HG03442 (cell line): ENCODE measurements at regions not wholly inside any gene's neighbourhood (a gene's known extent, or its start where the extent isn't known, plus 50 kb on each side); places are given as distances from the start of the nearest gene placed in this dataset.
"Not testable (repeated sequence)": the region's sequence is repeated elsewhere in the genome, so short reads cannot be mapped to it uniquely, and the experiment has no call there.

Experiments used
- ATAC-seq: cut with Tn5 transposase; IDR thresholded peaks from one replicate; pipeline ENCODE4 v1.9.1; 2021; ENCODE audit warnings: mild to moderate bottlenecking, moderate library complexity; ENCODE audit not compliant: unreplicated experiment

DNA sequence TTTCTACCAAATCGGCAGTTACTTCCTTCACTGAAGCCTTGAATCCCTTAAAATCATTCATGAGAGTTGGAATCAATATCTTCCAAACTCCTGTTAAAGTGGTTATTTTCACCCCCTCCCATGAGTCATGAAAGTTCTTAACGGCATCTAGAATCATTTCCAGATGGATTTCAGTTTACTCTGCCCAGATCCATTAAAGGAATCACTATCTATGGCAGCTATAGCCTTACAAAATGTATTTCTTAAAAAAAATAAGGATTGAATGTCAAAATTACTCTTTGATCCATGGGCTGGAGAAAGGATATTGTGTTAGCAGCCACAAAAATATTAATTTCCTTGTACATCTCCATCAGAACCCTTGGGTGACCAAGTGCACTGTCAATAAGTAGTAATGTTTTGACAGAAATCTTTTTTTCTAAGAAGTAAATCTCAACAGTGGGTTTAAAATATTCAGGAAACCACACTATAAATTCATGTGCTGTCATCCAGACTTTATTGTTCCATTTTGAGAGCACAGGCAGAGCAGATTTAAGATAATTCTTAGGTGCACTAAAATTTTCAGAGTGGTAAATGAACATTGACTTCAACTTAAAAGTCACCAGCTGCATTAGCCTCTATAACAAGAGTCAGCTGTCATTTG lies 767.7 kb downstream of the DTWD2 start:
- ATAC-seq, result no peak

DNA sequence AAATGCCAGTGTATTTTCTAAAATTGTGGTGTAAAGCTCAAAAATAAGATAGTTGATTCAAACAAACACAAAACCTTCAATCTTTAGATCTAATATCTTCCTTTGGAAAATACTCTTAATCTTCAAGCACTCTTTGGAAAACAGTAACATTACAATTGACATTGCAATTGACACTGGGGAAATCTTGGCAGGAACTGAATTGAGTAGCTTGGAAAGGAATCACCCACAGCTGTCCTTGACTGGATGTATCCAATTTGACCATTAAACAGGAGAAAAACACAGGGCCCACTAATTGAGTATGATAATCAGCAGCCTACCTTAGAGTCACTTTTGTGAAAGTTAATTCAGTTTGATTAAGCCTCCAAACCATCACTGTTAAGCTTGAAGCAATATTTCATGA lies 776.7 kb downstream of the DTWD2 start:
- ATAC-seq, result no peak

DNA sequence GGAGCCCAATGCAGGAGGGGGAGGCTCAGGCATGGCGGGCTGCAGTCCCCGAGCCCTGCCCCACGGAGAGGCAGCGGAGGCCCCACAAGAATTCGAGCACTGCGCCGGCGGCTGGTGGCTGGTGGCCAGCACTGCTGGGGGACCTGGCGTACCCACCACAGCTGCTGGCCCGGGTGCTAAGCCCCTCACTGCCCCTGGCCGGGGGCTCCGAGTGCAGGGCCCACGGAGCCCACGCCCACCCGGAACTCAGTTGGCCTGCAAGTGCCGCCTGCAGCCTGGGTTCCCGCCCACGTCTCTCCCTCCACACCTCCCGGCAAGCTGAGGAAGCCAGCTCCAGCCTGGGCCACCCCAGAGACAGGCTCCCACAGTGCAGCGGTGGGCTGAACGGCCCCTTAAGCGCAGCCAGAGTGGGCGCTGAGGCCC lies 780.3 kb downstream of the DTWD2 start:
- no peak for ATAC-seq

DNA sequence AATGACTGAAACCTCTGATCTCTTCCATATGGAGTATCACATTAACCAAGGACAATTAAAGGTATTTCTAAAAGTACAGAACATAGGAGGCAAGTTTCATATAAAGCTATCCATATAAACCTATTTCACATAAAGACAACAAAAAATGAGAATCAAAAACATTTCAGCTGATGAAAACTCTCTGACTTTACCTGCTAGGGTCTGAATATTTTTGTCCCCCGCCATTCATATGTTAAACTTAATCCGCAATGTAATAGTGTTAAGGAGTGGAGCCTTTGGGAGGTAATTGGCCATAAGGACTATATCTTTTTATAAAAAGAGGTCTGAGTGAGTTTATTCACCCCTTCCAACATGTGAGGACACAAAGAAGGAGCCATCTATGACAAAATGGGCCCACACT lies 788.5 kb downstream of the DTWD2 start:
- ATAC-seq, result no peak

DNA sequence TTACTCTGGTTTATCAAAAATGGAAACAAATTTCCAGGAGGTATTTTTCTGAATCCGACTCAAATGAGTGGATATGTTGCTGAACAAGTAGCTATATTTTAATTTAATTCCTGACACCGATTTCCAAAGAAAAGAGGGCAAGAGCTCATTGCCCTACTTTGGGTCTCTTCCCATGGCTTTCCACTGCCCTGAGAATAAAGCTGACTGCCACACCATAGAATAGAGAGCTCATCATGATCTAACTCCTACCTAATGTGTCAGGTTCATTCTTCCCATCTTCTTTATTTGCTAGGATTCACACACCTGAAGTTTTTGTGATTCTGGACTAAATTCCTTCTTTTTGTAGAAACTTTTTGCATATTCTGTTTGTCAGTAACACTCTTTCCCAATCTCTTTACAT lies 792.1 kb downstream of the DTWD2 start:
- ATAC-seq, result no peak

DNA sequence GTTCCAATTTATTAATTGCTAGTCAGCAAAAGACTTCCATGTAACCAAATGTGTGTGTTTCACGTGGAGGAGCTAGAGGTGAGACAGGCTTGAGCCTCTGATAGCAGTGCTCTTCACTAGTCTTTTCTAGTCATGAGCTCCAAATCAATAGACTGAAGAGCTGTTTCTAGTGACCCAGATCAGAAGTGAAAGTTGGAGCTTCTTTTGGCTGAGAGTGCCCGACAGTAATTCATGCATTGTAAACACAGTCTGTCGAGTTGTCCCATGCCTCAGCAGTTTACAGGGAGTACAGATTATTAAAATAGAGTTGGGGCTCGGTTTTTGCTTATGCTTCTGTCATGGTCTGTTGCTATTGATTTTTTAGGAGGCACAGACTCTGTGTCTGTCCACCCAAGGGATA lies 793.1 kb downstream of the DTWD2 start:
- ATAC-seq, result no peak

DNA sequence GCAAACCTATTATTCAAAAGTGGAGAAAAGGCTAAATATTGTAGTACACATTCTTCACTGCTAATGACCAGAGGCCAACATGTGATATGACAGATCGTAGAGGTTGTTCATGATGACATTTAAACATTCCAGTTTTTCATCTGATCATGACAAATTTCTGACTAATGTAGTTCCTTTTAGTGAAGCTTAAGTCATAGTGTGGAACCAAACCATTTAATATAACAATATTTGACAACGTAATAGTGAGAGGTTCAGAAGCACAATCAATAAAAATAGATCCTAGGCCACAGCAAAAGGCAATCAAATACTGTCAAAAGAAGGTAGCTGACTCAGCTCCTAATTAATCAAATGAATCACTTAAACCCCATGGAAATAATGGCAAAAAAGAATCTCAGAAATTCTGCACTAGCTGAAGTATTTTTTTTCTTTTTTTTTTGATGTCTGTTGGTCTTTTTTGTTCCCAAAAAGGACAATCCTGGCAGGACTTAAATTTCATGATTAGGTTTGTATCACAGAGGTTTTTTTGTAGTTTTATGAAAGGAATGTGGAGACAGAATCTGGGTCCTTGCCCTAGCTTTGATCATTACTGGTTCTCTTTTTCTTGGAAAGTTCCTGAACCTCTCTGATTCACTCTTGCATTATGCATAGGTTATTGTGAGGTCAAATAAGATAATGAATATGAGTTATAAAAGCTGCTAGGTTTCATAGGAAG lies 795.0 kb downstream of the DTWD2 start:
- no peak for ATAC-seq

DNA sequence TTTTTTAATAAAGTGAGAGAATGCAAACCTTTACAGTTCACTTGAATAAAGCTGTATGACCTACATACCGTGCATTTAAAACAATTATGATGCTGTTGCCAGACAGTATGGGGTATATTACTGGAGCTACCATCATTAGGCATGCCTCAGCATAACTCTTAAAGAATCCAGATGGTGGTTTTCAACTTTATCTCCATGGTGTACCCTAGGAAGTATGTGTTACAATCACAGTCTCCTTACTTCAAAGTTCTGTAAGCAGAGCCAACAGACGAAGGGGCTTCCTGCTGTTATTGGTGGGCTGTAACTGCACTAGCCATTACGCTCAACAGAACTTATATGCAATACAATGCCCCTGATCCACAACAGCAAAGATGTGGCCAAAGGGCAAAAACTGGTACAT lies 803.3 kb downstream of the DTWD2 start:
- ATAC-seq, result no peak

DNA sequence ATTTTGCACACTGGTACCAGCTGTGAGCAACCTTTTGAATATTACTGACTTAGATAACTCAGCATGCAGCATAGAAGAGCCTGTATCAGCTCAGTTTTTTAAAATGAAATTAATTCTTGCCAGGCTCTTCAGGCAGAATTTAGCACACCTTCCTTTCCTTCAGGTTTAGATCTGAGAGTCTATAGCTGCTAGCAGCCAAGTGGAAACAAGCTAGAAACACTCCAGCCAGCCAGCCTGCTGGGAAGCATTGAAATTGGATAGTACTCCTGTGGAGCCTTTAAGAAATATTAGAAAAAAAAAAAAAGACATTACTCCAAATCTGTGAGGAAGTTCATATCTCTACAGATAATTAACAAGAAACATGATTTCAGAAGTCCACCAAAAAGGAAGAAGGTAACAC lies 812.2 kb downstream of the DTWD2 start:
- no peak for ATAC-seq

DNA sequence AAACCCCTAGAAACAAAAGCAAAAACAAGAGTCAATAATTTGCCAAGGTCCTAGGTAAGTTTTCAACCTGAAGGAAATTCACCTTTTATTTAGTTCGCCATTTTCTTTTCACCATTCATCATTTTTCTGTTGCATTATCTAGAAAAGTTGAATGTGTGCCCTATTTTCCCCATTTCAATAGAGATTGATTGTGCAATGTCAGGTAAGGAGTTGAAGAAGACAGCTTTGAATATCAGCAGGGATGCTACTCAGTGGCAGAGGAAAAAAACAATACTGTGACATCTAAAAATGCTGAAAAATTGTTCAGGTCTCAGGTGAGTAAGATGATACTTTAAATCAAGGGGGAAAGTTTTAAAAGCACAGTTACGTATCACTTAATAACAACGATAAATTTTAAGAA lies 813.7 kb downstream of the DTWD2 start:
- ATAC-seq, result no peak

DNA sequence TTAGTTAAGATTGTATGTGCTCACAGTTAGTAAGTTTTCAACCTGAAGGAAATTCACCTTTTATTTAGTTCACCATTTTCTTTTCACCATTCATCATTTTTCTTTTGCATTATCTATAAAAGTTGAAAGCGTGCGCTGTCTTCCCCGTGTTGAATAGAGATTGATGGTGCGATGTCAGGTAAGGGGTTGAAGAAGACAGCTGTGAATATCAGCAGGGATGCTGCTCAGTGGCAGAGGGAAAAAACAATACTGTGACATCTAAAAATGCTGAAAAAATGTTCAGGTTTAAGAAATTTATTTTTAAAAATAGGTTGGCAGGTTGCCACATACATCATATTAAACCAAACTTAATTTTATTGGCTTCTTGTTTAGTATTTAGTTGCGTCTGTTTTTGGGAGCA lies 815.0 kb downstream of the DTWD2 start:
- no peak for ATAC-seq

DNA sequence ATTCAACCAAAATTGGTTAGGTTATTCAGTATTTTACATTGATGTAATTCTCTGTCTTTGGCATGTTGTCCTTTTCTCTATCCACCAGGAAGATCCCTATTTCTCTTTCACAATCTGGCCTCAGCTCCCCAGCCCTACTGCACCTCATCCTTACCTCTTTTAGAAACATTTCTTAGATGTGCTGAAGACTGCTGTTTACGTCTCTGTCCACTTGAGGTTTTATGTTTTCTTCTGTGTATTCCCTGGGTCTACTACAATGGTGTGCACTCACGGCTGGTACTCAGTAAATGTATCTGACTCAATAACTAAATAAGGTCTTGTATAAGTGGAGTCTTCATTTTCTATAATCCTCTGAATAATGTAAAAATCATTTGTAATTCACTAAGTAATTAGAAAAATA lies 822.7 kb downstream of the DTWD2 start:
- ATAC-seq, result no peak

DNA sequence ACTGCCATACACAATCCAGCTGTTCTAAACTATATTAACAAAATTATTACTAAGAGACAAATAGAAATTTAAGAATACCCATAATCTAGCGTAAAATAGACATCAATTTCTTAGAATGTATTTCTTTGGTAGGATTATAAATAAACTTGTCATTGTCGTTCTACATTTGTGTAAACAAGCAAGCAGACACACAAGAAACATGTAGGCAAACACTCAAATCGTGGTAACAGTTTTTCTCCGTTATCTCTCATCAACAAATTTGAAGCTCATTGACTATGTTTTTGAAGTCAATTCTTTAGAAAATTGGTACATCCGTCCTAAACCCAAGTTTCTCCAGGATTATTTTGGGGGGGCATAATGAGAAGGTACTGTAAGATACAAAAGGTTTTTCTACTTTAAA lies 832.2 kb downstream of the DTWD2 start:
- no peak for ATAC-seq

DNA sequence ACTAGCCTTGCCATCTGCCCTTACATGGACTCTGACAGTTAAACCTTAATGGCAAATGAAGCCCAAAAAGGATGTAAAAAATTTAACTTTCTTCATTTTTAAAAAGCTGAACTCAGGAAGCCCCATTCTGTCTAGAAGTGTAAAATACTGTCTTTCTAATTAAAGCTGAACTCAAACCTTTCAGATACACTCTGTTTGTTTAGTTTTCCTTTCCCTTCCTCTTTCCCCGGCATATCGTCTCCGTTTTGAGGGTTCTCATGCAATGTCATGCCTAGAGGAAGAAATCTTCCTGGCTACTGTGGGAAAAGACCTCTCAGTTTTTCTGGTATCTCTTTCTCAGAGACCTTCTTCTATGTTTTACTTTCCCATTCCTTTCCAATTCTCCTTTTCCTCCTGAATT lies 841.5 kb downstream of the DTWD2 start:
- no peak for ATAC-seq

DNA sequence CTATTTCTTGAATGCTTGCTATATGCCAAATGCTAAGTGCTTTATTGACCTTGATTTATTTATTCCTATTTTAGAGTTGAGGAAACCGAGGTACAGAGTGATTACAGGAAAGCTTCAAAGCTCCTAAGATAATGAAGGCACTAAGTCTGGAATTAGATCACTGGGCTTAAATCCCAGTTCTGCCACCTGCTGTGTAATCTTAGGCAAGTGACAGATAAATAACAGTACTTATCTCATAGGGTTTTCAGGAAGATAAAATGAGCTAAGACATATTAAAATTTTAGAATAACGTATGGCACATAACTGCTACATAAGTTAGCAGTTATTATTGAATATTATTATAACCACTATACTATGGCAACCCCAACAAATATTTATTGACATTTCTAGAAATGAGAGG lies 843.8 kb downstream of the DTWD2 start:
- ATAC-seq, result no peak

DNA sequence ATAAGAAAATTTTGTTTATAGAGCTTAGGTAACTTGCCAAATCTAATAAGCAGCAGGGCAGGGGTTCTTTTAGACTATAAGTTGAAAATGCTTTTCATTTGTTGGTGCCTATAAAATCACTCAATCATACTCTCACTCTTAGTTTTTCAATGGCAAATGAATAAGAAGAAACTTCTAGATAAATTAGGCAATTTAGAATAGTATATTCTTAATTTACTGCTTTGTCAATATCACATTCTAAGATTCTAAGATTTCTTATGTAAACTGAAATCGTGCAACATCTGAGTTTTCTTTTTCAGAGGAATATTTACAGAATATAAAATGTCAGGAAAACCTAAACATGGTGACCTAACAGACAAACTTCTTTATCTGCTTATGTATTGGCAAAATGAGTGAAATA lies 849.0 kb downstream of the DTWD2 start:
- ATAC-seq, result no peak

DNA sequence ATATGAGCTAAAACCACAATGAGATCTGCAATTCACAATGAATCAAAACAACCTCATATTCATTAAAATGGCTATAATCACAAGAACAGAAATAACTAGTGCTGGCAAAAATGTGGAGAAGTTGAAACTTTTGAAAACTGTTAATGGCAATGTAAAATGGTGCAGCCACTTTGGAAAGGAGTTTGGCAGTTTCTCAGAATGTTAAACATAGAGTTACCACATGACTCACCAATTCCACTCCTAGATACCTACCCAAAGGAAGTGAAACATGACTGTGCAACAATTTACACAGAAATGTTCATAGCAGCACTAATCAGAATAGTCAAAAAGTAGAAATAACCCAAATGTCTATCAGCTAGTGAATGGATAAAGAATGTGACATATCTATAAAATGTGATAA lies 862.2 kb downstream of the DTWD2 start:
- no peak for ATAC-seq

DNA sequence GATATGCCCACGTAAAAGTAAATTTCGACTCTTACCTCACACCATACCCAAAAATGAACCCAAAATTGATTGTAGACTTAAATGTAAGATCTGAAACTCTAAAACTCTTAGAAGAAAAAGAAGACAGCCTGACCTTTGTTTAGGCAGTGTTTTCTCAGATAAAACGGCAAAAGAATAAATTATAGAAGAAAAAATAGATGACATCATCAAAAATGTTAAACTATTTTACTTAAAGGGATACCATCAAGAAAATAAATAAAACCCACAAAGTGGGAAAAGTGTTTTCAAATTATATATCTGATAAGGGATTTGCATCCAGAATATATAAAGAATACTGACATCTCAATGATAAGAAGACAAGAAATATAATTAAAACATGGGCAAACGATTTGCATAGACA lies 862.7 kb downstream of the DTWD2 start:
- ATAC-seq, result no peak

DNA sequence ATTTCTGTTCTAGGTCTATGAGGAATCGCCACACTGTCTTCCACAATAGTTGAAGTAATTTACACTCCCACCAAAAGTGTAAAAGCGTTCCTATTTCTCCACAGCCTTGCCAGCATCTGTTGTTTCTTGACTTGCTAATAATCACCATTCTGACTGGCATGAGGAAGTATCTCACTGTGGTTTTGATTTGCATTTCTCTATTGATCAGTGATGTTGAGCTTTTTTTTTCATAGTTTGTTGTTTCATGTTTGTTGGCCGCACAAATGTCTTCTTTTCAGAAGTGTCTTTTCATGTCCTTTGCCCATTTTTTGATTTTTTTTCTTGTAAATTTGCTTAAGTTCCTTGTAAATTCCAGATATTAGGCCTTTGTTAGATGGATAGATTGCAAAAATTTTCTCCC lies 867.1 kb downstream of the DTWD2 start:
- no peak for ATAC-seq

DNA sequence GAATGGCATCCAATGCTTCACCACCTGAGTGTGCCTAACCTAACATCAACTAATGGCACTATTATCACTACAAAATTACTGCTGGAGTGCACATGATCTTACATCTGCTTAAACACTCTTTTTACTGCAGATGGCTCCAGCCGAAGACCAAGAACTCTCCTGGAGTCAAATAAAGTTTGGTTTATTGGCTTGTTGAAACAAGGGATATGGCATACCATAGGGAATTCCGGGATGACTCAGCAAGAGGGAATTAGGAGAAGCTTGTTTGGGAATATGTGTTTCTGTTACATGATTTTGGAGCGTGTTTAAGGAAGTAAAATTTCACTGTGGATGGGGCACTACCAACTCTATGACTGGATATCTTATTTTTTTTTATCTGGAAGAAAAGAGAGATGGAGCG lies 872.6 kb downstream of the DTWD2 start:
- no peak for ATAC-seq

DNA sequence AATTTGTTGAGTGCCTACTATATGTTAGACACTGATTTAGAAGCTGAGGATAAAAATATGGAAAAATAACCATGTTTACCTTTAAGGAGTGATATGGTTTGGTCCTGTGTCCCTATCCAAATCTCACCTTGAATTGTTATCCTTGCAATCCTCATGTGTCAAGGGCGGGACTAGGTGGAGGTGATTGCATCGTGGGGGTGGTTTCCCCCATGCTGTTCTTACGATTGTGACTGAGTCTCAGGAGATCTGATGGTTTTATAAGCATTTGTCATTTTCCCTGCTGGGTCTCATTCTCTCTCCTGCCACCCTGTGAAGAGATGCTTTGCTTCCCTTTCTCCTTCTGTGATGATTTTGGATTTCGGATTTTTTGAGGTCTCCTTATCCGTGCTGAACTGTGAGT lies 876.4 kb downstream of the DTWD2 start:
- ATAC-seq, result no peak

DNA sequence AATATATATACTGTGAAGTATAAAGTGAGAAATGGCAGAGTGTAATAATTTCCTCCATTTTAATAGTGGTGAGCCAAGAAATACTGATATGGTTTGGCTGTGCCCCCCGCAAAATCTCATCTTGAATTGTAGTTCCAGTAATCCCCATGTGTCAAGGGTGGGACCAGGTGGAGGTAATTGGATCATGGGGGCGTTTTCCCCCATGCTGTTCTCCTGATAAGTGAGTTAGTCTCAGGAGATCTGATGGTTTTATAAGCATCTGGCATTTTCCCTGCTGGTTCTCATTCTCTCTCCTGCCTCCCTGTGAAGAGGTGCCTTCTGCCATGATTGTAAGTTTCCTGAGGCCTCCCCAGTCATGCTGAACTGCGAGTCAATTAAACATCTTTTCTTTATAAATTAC lies 881.1 kb downstream of the DTWD2 start:
- ATAC-seq, result not testable (repeated sequence)

DNA sequence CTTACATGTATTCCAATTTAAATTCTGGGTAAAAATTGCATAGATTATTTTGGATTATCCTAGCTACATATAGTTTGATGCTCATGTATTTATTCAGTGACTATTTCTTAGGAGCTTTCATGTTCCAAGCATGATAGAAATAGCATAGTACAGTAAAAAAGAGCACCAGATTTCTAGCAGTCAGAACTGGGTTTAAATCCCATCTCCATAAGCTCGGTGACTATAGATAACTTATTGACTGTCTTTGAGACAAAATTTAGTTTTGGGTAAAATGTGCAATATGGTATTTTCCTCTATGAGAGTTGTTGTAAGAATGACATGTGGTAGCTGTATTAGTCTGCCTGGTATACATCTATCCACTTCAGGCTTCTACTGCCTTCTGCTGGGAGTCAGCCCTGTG lies 889.6 kb downstream of the DTWD2 start:
- no peak for ATAC-seq
